SK-N-SH (cell line): ENCODE measurements at regions not wholly inside any gene's neighbourhood (a gene's known extent, or its start where the extent isn't known, plus 50 kb on each side); places are given as distances from the start of the nearest gene placed in this dataset.

Source experiments
- CHD2 ChIP-seq: fragments of 150-350 bp; IDR thresholded peaks from 2 replicates; pipeline ENCODE4 v1.6.1; 2018; ENCODE audit warnings: low read length; ENCODE audit not compliant: partially characterized antibody
- EP300 ChIP-seq, 2 experiments: IDR thresholded peaks; 2 replicates each; pipeline versions ENCODE4 v1.4.0 to v1.6.1; 2012; ENCODE audit warnings: borderline replicate concordance in 1 of 2, low read depth in 1 of 2, low read length in 1 of 2
- EZH2phosphoT487 ChIP-seq: fragments of 200-600 bp; sonication (generic); IDR thresholded peaks from 2 replicates; pipeline ENCODE4 v1.6.1; 2017; ENCODE audit warnings: low read depth, mixed run types, mild to moderate bottlenecking, antibody characterized with exemption, moderate library complexity, borderline replicate concordance
- RAD21 ChIP-seq: IDR thresholded peaks from 2 replicates; pipeline ENCODE4 v1.6.1; 2012; ENCODE audit warnings: mild to moderate bottlenecking, low read length
- YY1 ChIP-seq: IDR thresholded peaks from 2 replicates; pipeline ENCODE4 v1.4.0; 2012; ENCODE audit warnings: low read depth, mild to moderate bottlenecking
- TF ChIP-seq, protein P1 (sequence below): fragments of 200-600 bp; sonication (generic); IDR thresholded peaks from 2 replicates; pipeline ENCODE4 v1.6.1; 2017; ENCODE audit warnings: antibody characterized with exemption, mild to moderate bottlenecking, moderate library complexity

DNA sequence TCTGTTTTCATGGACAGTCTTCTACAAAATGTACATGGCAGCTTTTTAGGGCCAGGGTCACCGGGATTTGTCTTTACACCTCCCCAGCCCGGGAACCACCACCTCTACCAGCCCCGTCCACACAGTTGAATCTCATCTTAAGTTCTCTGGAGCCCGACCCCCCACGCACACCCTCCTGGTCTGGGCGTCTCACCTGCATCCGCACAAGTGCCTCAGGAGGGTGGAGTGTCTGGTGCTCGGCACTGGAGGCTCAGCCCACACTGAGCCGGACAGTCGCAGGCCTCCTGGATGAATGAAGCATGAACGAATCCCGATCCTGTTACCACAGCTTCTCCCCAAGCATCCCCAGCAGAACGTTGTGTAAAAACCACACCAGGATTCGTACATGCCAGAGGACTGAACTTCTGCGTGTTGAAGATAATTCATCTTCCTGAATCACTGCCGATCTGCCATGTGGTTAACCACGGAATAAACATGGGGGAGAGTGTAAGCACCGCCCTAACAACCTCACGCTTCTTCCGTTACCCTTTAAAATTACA, 162.0 kb downstream of the RTP5 start:
- TF ChIP-seq EZH2phosphoT487, result no peak
- TF ChIP-seq RAD21, result no peak
- TF ChIP-seq, protein P1, sequence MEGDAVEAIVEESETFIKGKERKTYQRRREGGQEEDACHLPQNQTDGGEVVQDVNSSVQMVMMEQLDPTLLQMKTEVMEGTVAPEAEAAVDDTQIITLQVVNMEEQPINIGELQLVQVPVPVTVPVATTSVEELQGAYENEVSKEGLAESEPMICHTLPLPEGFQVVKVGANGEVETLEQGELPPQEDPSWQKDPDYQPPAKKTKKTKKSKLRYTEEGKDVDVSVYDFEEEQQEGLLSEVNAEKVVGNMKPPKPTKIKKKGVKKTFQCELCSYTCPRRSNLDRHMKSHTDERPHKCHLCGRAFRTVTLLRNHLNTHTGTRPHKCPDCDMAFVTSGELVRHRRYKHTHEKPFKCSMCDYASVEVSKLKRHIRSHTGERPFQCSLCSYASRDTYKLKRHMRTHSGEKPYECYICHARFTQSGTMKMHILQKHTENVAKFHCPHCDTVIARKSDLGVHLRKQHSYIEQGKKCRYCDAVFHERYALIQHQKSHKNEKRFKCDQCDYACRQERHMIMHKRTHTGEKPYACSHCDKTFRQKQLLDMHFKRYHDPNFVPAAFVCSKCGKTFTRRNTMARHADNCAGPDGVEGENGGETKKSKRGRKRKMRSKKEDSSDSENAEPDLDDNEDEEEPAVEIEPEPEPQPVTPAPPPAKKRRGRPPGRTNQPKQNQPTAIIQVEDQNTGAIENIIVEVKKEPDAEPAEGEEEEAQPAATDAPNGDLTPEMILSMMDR, result no peak
- no peak for TF ChIP-seq CHD2
- TF ChIP-seq EP300 (IDR thresholded peaks at IDR 0.05; ENCODE audit: borderline replicate concordance in 1 of 2, low read depth in 1 of 2, low read length in 1 of 2), result no peak
- no peak for TF ChIP-seq YY1
